Osteoblast (primary cell): ENCODE measurements at regions not wholly inside any gene's neighbourhood (a gene's known extent, or its start where the extent isn't known, plus 50 kb on each side); places are given as distances from the start of the nearest gene placed in this dataset.

Experiments
- DNase-seq: peaks from one replicate; pipeline ENCODE4 v3.0.0; 2011; ENCODE audit warnings: low spot score, mixed read lengths; ENCODE audit not compliant: insufficient read length; ENCODE audit errors: missing footprints
- H2AFZ ChIP-seq: 2 replicates; pipeline ENCODE4 v1.6.0; 2011; ENCODE audit warnings: mild to moderate bottlenecking, low read length
- H3K27ac ChIP-seq: 2 replicates; pipeline ENCODE4 v1.5.1; 2011; ENCODE audit warnings: mild to moderate bottlenecking, low read depth, low read length, moderate library complexity
- H3K27me3 ChIP-seq: 2 replicates; pipeline ENCODE4 v1.6.0; 2012; ENCODE audit warnings: mild to moderate bottlenecking, control low read depth, inconsistent platforms, low read length, moderate library complexity; ENCODE audit not compliant: insufficient read depth
- H3K36me3 ChIP-seq: 2 replicates; pipeline ENCODE4 v1.5.1; 2011; ENCODE audit warnings: mild to moderate bottlenecking, low read length, control low read depth, moderate library complexity; ENCODE audit not compliant: insufficient read depth
- H3K4me1 ChIP-seq: 2 replicates; pipeline ENCODE4 v1.5.1; 2011; ENCODE audit warnings: mild to moderate bottlenecking, low read length, control low read depth, moderate library complexity; ENCODE audit not compliant: insufficient read depth
- H3K4me2 ChIP-seq: 2 replicates; pipeline ENCODE4 v1.6.0; 2011; ENCODE audit warnings: mild to moderate bottlenecking, low read length; ENCODE audit not compliant: insufficient read depth
- H3K4me3 ChIP-seq: fragments of 200-600 bp; sonication (generic); 3 replicates; pipeline ENCODE4 v1.5.1; 2012; ENCODE audit warnings: mild to moderate bottlenecking, low read length, inconsistent platforms; ENCODE audit not compliant: insufficient read depth
- H3K79me2 ChIP-seq: 2 replicates; pipeline ENCODE4 v1.6.0; 2012; ENCODE audit warnings: mild to moderate bottlenecking, low read length, control low read depth, inconsistent platforms; ENCODE audit not compliant: insufficient read depth
- H3K9me3 ChIP-seq: 2 replicates; pipeline ENCODE4 v1.5.1; 2011; ENCODE audit warnings: low read depth, low read length, control low read depth
- H4K20me1 ChIP-seq: 2 replicates; pipeline ENCODE4 v1.6.0; 2012; ENCODE audit warnings: mild to moderate bottlenecking, low read length, control low read depth; ENCODE audit not compliant: insufficient read depth
- CTCF ChIP-seq: IDR thresholded peaks from 2 replicates; pipeline ENCODE4 v1.5.1; 2011; ENCODE audit warnings: mild to moderate bottlenecking, low read depth, low read length, moderate library complexity; ENCODE audit errors: extremely low read depth

GRCh38 chr1:38217316-38217715 lies 170.7 kb upstream of the POU3F1 start:
- H3K4me2 ChIP-seq: no peak overlapping the region
- no peak overlapping the region for H3K4me3 ChIP-seq
- no peaks in the 10 kb centered on the region for H3K36me3 ChIP-seq
- no peaks in the 10 kb centered on the region for H3K27me3 ChIP-seq
- H3K9me3 ChIP-seq: no peaks in the 10 kb centered on the region
- no peak for DNase-seq
- H3K79me2 ChIP-seq: no peaks in the 10 kb centered on the region
- no peak overlapping the region for H2AFZ ChIP-seq
- no peak for TF ChIP-seq CTCF
- H3K4me1 ChIP-seq: peaks cover 6% of the 10 kb centered on the region
- H4K20me1 ChIP-seq: no peaks in the 10 kb centered on the region
- H3K27ac ChIP-seq: no peak overlapping the region

- Histone ChIP-seq H3K27ac (no peak overlapping the region), H3K4me1 (no peaks in the 10 kb centered on the region), H3K4me2 (no peak overlapping the region), H3K4me3 (no peak overlapping the region), H2AFZ (no peak overlapping the region), H3K79me2 (no peaks in the 10 kb centered on the region), H3K27me3 (no peaks in the 10 kb centered on the region), H3K9me3 (no peaks in the 10 kb centered on the region), H3K36me3 (no peaks in the 10 kb centered on the region), H4K20me1 (no peaks in the 10 kb centered on the region)
- no peak for DNase-seq
- TF ChIP-seq CTCF: no peak
Observed at GRCh38 chr1:38213646-38214434, 167.2 kb upstream of the POU3F1 start.

GRCh38 chr1:38210895-38211177 lies 164.2 kb upstream of the POU3F1 start:
- H2AFZ ChIP-seq: no peak overlapping the region
- no peaks in the 10 kb centered on the region for H3K4me1 ChIP-seq
- H4K20me1 ChIP-seq: no peaks in the 10 kb centered on the region
- no peak overlapping the region for H3K27ac ChIP-seq
- no peaks in the 10 kb centered on the region for H3K27me3 ChIP-seq
- H3K36me3 ChIP-seq: no peaks in the 10 kb centered on the region
- H3K9me3 ChIP-seq: no peaks in the 10 kb centered on the region
- H3K79me2 ChIP-seq: no peaks in the 10 kb centered on the region
- TF ChIP-seq CTCF: no peak
- DNase-seq: no peak
- no peak overlapping the region for H3K4me3 ChIP-seq
- H3K4me2 ChIP-seq: no peak overlapping the region

GRCh38 chr1:38210021-38210894 lies 163.7 kb upstream of the POU3F1 start:
- Histone ChIP-seq H3K27me3 (no peaks in the 10 kb centered on the region), H2AFZ (no peak overlapping the region), H3K4me1 (no peaks in the 10 kb centered on the region), H3K79me2 (no peaks in the 10 kb centered on the region), H3K9me3 (no peaks in the 10 kb centered on the region), H3K36me3 (no peaks in the 10 kb centered on the region), H3K4me2 (no peak overlapping the region), H4K20me1 (no peaks in the 10 kb centered on the region), H3K4me3 (no peak overlapping the region), H3K27ac (no peak overlapping the region)
- no peak for TF ChIP-seq CTCF
- no peak for DNase-seq
